GM12872 (cell line): ENCODE measurements at regions not wholly inside any gene's neighbourhood (a gene's known extent, or its start where the extent isn't known, plus 50 kb on each side); places are given as distances from the start of the nearest gene placed in this dataset.

Experiments used
- CTCF ChIP-seq: IDR thresholded peaks from 3 replicates; pipeline ENCODE4 v1.5.1; 2011; ENCODE audit warnings: low read depth, mild to moderate bottlenecking, low read length, moderate library complexity; ENCODE audit not compliant: insufficient read depth

- TF ChIP-seq CTCF = no peak
These were observed 150.7 kb upstream of the RASA1 start for GRCh38 chr5:87116825-87117512.

- TF ChIP-seq CTCF = no peak
These were observed 148.1 kb upstream of the RASA1 start for GRCh38 chr5:87119588-87119987.

DNA sequence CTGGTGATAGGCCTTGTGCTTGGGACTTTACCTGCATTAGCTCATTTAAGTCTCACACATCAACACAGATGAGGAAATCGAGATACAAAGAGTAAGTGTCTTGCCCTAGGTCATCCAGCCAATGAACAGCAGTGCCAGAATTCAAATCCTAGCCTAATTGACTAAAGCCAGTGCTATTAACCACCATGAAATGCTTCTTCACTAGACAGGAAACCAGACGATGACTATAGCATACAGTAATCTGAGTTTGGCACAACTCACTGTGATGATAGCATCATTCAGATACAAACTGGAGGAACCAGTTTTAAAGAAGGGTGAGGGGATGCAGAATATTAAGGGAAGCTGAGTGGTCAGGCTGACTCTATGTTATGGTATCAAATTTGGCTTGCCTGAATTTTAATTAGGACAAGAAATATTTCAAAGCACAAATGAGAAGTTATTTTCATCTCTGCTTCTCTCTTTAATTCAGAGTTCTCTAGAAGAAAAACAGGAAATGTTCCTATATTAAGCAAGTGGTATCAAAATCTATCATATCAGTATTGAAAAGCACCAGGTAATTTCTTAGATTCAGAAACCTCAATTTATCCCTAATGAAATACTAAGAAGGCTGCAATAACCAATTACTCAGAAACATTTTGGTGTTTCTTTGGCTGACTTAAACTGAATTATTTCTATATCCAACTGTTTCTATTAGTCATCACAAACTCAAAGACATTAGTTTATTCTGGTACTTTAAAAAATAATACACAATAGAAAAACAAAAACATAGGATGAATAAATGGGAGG lies 147.0 kb upstream of the RASA1 start:
- no peak for TF ChIP-seq CTCF

DNA sequence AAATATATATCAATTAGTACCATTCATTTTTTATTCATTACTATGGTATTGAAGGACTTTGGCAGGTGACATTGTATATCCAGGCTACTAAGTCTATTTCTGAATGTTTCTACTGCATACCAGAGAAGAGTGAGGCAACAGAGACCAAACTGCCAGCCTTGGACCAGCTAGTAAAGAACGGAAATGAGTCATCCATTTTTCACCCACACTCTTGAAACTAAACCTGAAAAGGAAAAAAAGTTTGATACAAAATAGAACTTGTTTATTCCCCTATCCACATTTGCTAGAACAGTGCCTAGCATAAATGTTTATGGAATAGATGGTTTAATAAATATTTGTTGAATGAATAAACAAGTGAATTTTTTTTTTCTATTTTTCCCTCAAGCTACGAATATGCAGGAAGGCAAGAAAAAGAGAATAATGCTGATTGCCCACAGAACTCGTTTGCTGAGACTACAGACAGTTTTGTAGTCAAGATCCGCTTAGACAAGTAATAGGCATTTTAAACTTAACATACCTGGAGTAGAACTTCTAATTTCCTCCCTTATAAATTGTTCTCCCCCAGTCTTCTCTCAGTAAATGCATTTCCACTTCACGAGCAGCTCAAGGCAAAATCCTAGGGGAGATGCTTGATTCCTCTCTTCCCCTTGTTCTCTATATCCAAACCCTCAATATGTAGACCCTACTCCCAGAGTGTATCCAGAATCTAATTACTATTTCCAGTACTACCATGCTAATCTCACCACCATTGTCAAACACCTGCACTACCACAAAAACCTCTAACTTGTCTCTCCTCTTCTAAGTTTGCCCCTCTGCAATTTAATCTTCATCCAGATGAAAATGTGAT lies 146.2 kb upstream of the RASA1 start:
- no peak for TF ChIP-seq CTCF

- no peak for TF ChIP-seq CTCF
These were observed 145.3 kb upstream of the RASA1 start for GRCh38 chr5:87122151-87122977.

DNA sequence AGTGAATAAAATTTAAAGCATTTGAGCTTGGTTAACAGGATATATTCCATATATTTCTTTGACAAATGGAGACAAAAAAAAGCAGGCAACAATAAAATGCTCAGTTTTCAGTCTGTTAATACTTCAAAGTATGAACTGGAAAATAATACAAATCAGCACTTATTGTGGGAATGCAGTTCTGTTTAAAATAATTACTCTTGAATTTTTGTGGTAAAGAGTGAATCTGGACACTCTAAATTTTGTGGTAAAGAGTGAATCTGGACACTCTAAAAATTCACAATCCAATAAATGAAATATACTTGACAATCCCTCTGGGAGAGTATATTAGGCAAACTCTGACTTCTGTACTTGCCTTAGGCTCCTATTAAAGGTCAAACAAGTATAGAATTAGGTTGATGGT lies 141.9 kb upstream of the RASA1 start:
- no peak for TF ChIP-seq CTCF

DNA sequence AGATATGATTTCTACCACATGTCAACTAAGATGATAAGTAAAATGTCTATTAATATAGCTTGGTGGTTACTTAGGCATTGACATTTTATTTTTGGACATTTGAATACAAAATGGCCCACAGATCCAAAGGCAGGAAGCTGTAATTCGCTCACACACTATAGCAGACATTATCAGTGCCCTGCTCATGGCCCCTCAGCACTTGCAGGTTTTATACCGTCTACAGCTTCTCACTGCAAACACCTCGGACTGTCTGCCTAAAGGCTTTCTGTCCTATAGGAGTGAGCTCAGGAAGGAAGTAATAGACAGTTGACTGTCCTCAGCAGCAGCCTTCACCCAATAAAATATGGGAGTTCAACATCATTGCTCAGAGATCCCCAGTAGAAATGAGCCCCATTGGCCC lies 140.8 kb upstream of the RASA1 start:
- no peak for TF ChIP-seq CTCF
